SK-N-SH treated with all-trans-retinoic acid at 6 μM for 48 hours (cell line): ENCODE measurements at regions not wholly inside any gene's neighbourhood (a gene's known extent, or its start where the extent isn't known, plus 50 kb on each side); places are given as distances from the start of the nearest gene placed in this dataset.

ENCODE experiments used
- ATAC-seq: fragments of 200-7000 bp; cut with Tn5 transposase; 3 replicates; pipeline ENCODE4 v1.9.1; 2020; ENCODE audit warnings: mild to moderate bottlenecking, moderate library complexity
- BACH2 ChIP-seq: fragments of 250-450 bp; sonication (Bioruptor Pico); IDR thresholded peaks from 2 replicates; pipeline ENCODE4 v1.9.0; 2021; ENCODE audit warnings: mild to moderate bottlenecking, borderline replicate concordance
- CREB5 ChIP-seq: fragments of 250-450 bp; sonication (Bioruptor Pico); IDR thresholded peaks from 2 replicates; pipeline ENCODE4 v1.5.1; 2020; ENCODE audit warnings: low read depth, mild to moderate bottlenecking, moderate library complexity
- CSDC2 ChIP-seq: fragments of 250-450 bp; sonication (Bioruptor Pico); IDR thresholded peaks from 2 replicates; pipeline ENCODE4 v1.5.0; 2020; ENCODE audit warnings: mild to moderate bottlenecking, moderate library complexity
- CSRNP3 ChIP-seq: fragments of 250-450 bp; sonication (Bioruptor Pico); IDR thresholded peaks from 2 replicates; pipeline ENCODE4 v1.5.1; 2021; ENCODE audit warnings: mild to moderate bottlenecking, moderate library complexity
- ESRRG ChIP-seq: fragments of 250-450 bp; sonication (Bioruptor Pico); IDR thresholded peaks from 2 replicates; pipeline ENCODE4 v1.6.1; 2021; ENCODE audit warnings: mild to moderate bottlenecking
- GLIS3 ChIP-seq: fragments of 250-450 bp; sonication (Bioruptor Pico); IDR thresholded peaks from 2 replicates; pipeline ENCODE4 v1.5.0; 2020; ENCODE audit warnings: mild to moderate bottlenecking, moderate library complexity
- ISL1 ChIP-seq: fragments of 250-450 bp; sonication (Bioruptor Pico); IDR thresholded peaks from 2 replicates; pipeline ENCODE4 v2.1.2; 2022; ENCODE audit warnings: mild to moderate bottlenecking, moderate library complexity
- OSR1 ChIP-seq: fragments of 250-450 bp; sonication (Bioruptor Pico); IDR thresholded peaks from 2 replicates; pipeline ENCODE4 v1.8.0; 2022; ENCODE audit warnings: moderate library complexity, mild to moderate bottlenecking, inconsistent platforms
- PATZ1 ChIP-seq: fragments of 250-450 bp; sonication (Bioruptor Pico); IDR thresholded peaks from 2 replicates; pipeline ENCODE4 v1.8.0; 2020; ENCODE audit warnings: mild to moderate bottlenecking, moderate library complexity, borderline replicate concordance
- POU6F1 ChIP-seq: fragments of 250-450 bp; sonication (Bioruptor Pico); IDR thresholded peaks from 2 replicates; pipeline ENCODE4 v1.8.0; 2021; ENCODE audit warnings: low read depth, mild to moderate bottlenecking, moderate library complexity, borderline replicate concordance
- PPARA ChIP-seq: fragments of 250-450 bp; sonication (Bioruptor Pico); IDR thresholded peaks from 2 replicates; pipeline ENCODE4 v1.5.0; 2020; ENCODE audit warnings: mild to moderate bottlenecking, borderline replicate concordance
- RARB ChIP-seq: fragments of 250-450 bp; sonication (Bioruptor Pico); IDR thresholded peaks from 2 replicates; pipeline ENCODE4 v1.8.0; 2021; ENCODE audit warnings: mild to moderate bottlenecking, moderate library complexity
- SNAI2 ChIP-seq: fragments of 250-450 bp; sonication (Bioruptor Pico); IDR thresholded peaks from 2 replicates; pipeline ENCODE4 v1.5.0; 2020; ENCODE audit warnings: mild to moderate bottlenecking, moderate library complexity
- TOX ChIP-seq: fragments of 250-450 bp; sonication (Bioruptor Pico); IDR thresholded peaks from 2 replicates; pipeline ENCODE4 v1.8.0; 2021; ENCODE audit warnings: mild to moderate bottlenecking, moderate library complexity, borderline replicate concordance
- ZC3H10 ChIP-seq: fragments of 250-450 bp; sonication (Bioruptor Pico); IDR thresholded peaks from 2 replicates; pipeline ENCODE4 v1.5.1; 2021; ENCODE audit warnings: mild to moderate bottlenecking, moderate library complexity
- ZFP3 ChIP-seq: fragments of 250-450 bp; sonication (Bioruptor Pico); IDR thresholded peaks from 2 replicates; pipeline ENCODE4 v1.5.0; 2020; ENCODE audit warnings: mild to moderate bottlenecking, moderate library complexity
- ZNF565 ChIP-seq: fragments of 450-650 bp; formaldehyde crosslinking; conservative IDR thresholded peaks from 2 replicates; pipeline ENCODE4 v1.5.0; 2020; ENCODE audit warnings: low read depth, mild to moderate bottlenecking, moderate library complexity
- ZNF8 ChIP-seq: fragments of 450-650 bp; formaldehyde crosslinking; IDR thresholded peaks from 2 replicates; pipeline ENCODE4 v1.5.0; 2020; ENCODE audit warnings: mild to moderate bottlenecking, moderate library complexity

- ATAC-seq, result no peak
- TF ChIP-seq POU6F1 (CRISPR knock-in tag) (no peak), ZC3H10 (no peak), CSDC2 (no peak)
Observed at GRCh38 chr13:83753912-83754624, 128.2 kb downstream of the SLITRK1 start.

- TF ChIP-seq CREB5 (CRISPR knock-in tag) (0 out of 2 replicates have a peak, but pooled peaks have one; percentile 20), ESRRG (CRISPR knock-in tag) (no peak), ISL1 (CRISPR knock-in tag) (peak; percentile 74)
- TF ChIP-seq, all 23 proteins: peak for 2
Observed at GRCh38 chr13:83752141-83752540, 130.1 kb downstream of the SLITRK1 start.

GRCh38 chr13:83740622-83741021, 141.7 kb downstream of the SLITRK1 start:
- no peak for TF ChIP-seq PATZ1 (CRISPR knock-in tag)
- no peak for TF ChIP-seq ZC3H10
- TF ChIP-seq GLIS3, result no peak
- no peak for TF ChIP-seq TOX
- no peak for TF ChIP-seq BACH2 (CRISPR knock-in tag)

More at GRCh38 chr13:83752141-83752540, 130.1 kb downstream of the SLITRK1 start:
- peak; percentile 77 for ATAC-seq

GRCh38 chr13:83738407-83738806, 143.9 kb downstream of the SLITRK1 start:
- ATAC-seq, result no peak
- TF ChIP-seq ZFP3 (no peak), CSDC2 (no peak), BACH2 (CRISPR knock-in tag) (no peak), RARB (CRISPR knock-in tag) (no peak), ZC3H10 (no peak), TOX (no peak), ISL1 (CRISPR knock-in tag) (no peak), PATZ1 (CRISPR knock-in tag) (no peak), OSR1 (CRISPR knock-in tag) (no peak), SNAI2 (CRISPR knock-in tag) (no peak), CREB5 (CRISPR knock-in tag) (no peak)

More at GRCh38 chr13:83740622-83741021, 141.7 kb downstream of the SLITRK1 start:
- ATAC-seq, result no peak

GRCh38 chr13:83733293-83733692, 149.0 kb downstream of the SLITRK1 start:
- TF ChIP-seq CSRNP3 (CRISPR knock-in tag) (no peak), SNAI2 (CRISPR knock-in tag) (no peak), CREB5 (CRISPR knock-in tag) (no peak), PPARA (no peak), BACH2 (CRISPR knock-in tag) (no peak), ZNF565 (no peak), PATZ1 (CRISPR knock-in tag) (no peak), ZC3H10 (no peak), ZFP3 (no peak), ZNF8 (CRISPR knock-in tag) (no peak), ESRRG (CRISPR knock-in tag) (no peak), OSR1 (CRISPR knock-in tag) (no peak)
- no peak for ATAC-seq
